ENCODE measurements at regions not wholly inside any gene's neighbourhood (a gene's known extent, or its start where the extent isn't known, plus 50 kb on each side); places are given as distances from the start of the nearest gene placed in this dataset.

DNA sequence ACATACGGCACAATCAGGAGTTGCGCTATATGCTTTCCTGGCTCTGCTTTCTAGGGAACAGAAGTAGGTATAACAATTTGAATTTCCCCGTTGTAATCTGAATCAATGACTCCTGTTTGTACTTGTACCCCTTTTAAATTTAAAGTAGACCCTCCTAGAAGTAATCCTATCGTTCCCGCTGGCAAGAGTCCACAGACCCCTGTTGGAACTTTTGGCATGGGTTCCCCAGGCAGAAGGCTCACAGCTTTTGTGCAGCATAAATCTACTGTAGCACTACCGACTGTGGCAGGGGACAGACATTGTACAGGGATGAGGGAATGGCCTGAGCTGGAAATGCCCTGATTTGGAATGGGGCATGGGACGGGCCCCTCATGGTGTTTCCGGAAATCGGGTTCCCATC, 705.2 kb downstream of the LRFN5 start:
- TF ChIP-seq POLR2A (IDR thresholded peaks at IDR 0.05) = no peak
- 79 to 85% methylated on average over 9 of the region's 9 CpGs for WGBS, 2 donors
- no peak for DNase-seq (ENCODE audit: low spot score in 2 of 2)
- H3K4me3 ChIP-seq (ENCODE audit: low read depth, poor library complexity, severe bottlenecking) = no peak overlapping the region
- intact Hi-C loops (cut with DNase I; ENCODE audit: low total_unique reads) = no loop called here

DNA sequence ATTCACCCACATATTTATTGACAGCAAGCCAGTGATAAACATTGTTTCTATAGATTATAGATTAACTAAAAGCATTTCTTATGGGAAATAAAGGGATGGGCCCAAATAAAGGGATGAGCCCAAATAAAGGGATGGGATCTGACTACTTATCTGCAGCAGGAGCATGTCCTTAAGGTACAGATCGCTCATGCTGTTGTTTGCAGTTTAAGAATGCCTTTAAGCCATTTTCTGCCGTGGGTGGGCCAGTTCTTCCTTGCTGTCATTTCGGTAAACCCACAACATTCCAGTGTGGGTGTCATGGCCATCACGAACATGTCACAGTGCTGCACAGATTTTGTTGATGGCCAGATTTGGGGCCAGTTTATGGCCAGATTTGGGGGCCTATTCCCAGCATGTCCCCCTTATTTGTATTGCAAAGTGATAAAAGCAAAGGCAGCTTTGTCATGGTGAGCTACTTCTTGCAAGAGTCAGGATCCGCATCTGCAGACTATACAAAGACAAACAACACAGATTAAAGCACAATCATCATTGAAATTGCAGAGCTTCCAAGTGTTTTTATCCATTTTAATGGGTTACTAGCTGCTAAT, 700.7 kb downstream of the LRFN5 start:
- TF ChIP-seq POLR2A (IDR thresholded peaks at IDR 0.05) = no peak
- DNase-seq (ENCODE audit: low spot score in 2 of 2) = no peak
- no peak overlapping the region for H3K4me3 ChIP-seq (ENCODE audit: low read depth, poor library complexity, severe bottlenecking)
- intact Hi-C loops (cut with DNase I; ENCODE audit: low total_unique reads) = no loop called here
- 93 to 94% methylated on average over 5 of the region's 5 CpGs for WGBS, 2 donors

DNA sequence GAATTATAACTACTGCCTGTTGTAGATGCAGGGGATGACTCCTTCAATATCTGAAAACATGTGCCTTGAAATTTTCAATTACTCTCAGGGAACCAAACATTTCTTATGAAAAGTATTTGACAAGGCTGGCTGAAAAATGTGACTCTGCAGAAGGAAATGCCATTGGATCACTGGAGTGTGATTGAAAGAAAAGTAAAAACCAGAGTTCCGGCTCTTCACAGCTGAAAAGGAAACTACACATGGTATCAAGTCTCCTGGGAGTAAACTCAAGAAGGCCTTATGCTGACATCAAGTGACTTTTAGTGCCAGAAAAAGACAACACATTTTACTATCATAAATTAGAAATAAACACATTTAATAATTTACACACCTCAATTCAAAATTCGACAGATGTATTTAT, 693.0 kb downstream of the LRFN5 start:
- no peak for DNase-seq (ENCODE audit: low spot score in 2 of 2)
- intact Hi-C loops (cut with DNase I; ENCODE audit: low total_unique reads) = no loop called here
- WGBS, 2 donors = 46 to 58% methylated on average over 2 of the region's 2 CpGs
- H3K4me3 ChIP-seq (ENCODE audit: low read depth, poor library complexity, severe bottlenecking) = no peak overlapping the region
- TF ChIP-seq, protein P1, sequence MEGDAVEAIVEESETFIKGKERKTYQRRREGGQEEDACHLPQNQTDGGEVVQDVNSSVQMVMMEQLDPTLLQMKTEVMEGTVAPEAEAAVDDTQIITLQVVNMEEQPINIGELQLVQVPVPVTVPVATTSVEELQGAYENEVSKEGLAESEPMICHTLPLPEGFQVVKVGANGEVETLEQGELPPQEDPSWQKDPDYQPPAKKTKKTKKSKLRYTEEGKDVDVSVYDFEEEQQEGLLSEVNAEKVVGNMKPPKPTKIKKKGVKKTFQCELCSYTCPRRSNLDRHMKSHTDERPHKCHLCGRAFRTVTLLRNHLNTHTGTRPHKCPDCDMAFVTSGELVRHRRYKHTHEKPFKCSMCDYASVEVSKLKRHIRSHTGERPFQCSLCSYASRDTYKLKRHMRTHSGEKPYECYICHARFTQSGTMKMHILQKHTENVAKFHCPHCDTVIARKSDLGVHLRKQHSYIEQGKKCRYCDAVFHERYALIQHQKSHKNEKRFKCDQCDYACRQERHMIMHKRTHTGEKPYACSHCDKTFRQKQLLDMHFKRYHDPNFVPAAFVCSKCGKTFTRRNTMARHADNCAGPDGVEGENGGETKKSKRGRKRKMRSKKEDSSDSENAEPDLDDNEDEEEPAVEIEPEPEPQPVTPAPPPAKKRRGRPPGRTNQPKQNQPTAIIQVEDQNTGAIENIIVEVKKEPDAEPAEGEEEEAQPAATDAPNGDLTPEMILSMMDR (IDR thresholded peaks at IDR 0.05) = no peak
- no peak for TF ChIP-seq POLR2A (IDR thresholded peaks at IDR 0.05)

DNA sequence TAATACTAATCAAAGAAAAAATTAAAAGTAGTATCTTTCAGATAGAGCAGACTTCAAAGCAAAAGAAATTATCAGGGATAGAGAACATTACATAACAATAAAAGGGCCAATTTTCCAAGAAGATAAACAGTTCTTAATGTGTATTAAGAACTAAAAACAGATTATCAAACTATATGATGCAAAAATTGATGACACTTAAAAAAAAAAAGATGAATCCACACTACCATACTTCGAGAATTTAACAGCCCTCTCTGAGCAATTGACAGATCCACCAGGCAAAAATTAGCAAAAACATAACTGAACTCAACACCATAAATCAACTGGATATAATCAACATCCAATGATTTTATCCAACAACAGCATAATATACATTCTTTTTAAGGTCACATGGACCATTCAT, 686.5 kb downstream of the LRFN5 start:
- TF ChIP-seq POLR2A (IDR thresholded peaks at IDR 0.05) = no peak
- TF ChIP-seq, protein P1 (IDR thresholded peaks at IDR 0.05) = no peak
- WGBS, 2 donors = 55 to 76% methylated on average over 1 of the region's 1 CpG
- intact Hi-C loops (cut with DNase I; ENCODE audit: low total_unique reads) = no loop called here
- DNase-seq (ENCODE audit: low spot score in 2 of 2) = no peak
- no peak overlapping the region for H3K4me3 ChIP-seq (ENCODE audit: low read depth, poor library complexity, severe bottlenecking)

DNA sequence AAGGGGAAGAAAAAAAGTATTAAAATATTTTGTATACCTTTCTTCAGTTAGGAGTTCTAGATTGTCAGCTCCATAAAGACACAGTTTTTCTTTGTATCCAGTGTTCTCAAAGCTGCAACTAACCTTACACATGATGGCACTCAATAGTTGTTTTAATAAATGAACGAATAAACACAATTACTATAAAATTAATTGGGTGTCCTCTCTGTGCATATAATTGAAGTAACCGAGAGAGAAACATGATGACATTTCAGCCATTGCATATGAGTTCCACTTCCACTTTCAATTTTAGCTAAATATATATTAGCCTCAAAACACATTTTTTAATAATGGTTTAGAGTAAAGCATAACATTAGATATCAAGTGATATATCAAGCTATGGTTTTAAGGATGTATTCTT, 671.2 kb downstream of the LRFN5 start:
- WGBS, 2 donors = 75 to 80% methylated on average over 2 of the region's 2 CpGs
- H3K4me3 ChIP-seq (ENCODE audit: low read depth, poor library complexity, severe bottlenecking) = no peak overlapping the region
- TF ChIP-seq, protein P1 (IDR thresholded peaks at IDR 0.05) = no peak
- TF ChIP-seq POLR2A (IDR thresholded peaks at IDR 0.05) = no peak
- no peak for DNase-seq (ENCODE audit: low spot score in 2 of 2)
- intact Hi-C loops (cut with DNase I; ENCODE audit: low total_unique reads) = no loop called here

DNA sequence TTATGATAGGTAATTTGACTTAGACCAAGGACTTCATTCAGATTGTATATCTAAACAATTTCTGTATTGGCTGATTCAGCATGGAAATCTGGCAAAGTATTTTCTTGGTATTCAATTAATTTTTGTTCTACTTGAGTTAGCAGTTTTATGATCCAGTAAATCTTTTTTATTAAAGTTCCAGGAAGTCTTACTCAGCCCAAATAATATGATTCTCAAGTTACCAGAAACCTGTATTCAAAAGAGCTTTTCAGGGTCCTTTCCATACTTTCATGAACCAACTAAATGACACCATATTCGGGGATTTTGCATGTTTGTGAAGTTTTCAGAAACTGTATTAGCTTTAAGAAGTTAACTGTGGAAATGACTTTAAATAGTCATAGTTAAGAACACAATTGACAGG, 662.6 kb downstream of the LRFN5 start:
- H3K4me3 ChIP-seq (ENCODE audit: low read depth, poor library complexity, severe bottlenecking) = no peak overlapping the region
- no peak for DNase-seq (ENCODE audit: low spot score in 2 of 2)
- 73 to 78% methylated on average over 1 of the region's 1 CpG for WGBS, 2 donors
- TF ChIP-seq, protein P1 (IDR thresholded peaks at IDR 0.05) = no peak
- TF ChIP-seq POLR2A (IDR thresholded peaks at IDR 0.05) = no peak
- intact Hi-C loops (cut with DNase I; ENCODE audit: low total_unique reads) = no loop called here

DNA sequence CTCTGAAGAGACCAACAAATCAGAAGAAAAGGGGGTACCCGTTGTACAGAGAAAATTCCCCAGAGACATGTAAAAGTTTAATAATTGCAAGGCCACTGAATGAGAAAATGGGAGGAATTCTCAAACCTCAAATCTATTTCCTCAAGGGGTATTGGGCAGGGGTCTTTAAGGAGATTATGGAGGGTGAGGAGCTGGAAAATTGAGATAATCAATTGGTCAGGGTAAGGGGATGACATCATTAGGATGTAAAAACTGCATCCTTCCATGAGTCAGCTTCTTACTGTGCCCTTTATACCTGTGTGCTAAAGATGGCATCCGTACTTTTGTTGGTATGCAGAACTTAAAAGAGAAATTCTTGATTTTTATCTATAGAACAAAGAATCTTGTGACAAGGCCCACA, 641.5 kb downstream of the LRFN5 start:
- no peak for TF ChIP-seq POLR2A (IDR thresholded peaks at IDR 0.05)
- TF ChIP-seq, protein P1 (IDR thresholded peaks at IDR 0.05) = no peak
- no peak for DNase-seq (ENCODE audit: low spot score in 2 of 2)
- no peak overlapping the region for H3K4me3 ChIP-seq (ENCODE audit: low read depth, poor library complexity, severe bottlenecking)
- 79 to 80% methylated on average over 2 of the region's 2 CpGs for WGBS, 2 donors
- intact Hi-C loops (cut with DNase I; ENCODE audit: low total_unique reads) = no loop called here

Measured in lower leg skin (tissue), 4 donors.